PC-3 (cell line): ENCODE measurements at regions not wholly inside any gene's neighbourhood (a gene's known extent, or its start where the extent isn't known, plus 50 kb on each side); places are given as distances from the start of the nearest gene placed in this dataset.

ENCODE experiments used
- CTCF ChIP-seq: fragments of 300-600 bp; sonication (generic); conservative IDR thresholded peaks from 2 replicates; pipeline ENCODE4 v1.5.1; 2017; ENCODE audit warnings: antibody characterized with exemption, low read depth, mild to moderate bottlenecking, low read length
- EZH2 ChIP-seq: fragments of 300-600 bp; sonication (generic); IDR thresholded peaks from one replicate; pipeline ENCODE4 v1.6.1; 2017; ENCODE audit warnings: antibody characterized with exemption, mild to moderate bottlenecking, low read length; ENCODE audit not compliant: unreplicated experiment
- EZH2phosphoT487 ChIP-seq: fragments of 300-600 bp; sonication (generic); IDR thresholded peaks from 2 replicates; pipeline ENCODE4 v1.6.1; 2018; ENCODE audit warnings: mild to moderate bottlenecking, antibody characterized with exemption, low read length, borderline replicate concordance

- no peak for TF ChIP-seq CTCF
- TF ChIP-seq EZH2: no peak
- no peak for TF ChIP-seq EZH2phosphoT487
Observed at GRCh38 chr5:164962329-164962961, 1457.0 kb downstream of the MAT2B start.
